H7 (cell line): ENCODE measurements at regions not wholly inside any gene's neighbourhood (a gene's known extent, or its start where the extent isn't known, plus 50 kb on each side); places are given as distances from the start of the nearest gene placed in this dataset.

Experiments used
- DNase-seq: peaks from one replicate; pipeline ENCODE4 v3.0.0; 2012
- H3K27me3 ChIP-seq: 2 replicates; pipeline ENCODE4 v1.6.0; 2011; ENCODE audit warnings: mild to moderate bottlenecking, low read length; ENCODE audit not compliant: control insufficient read depth, insufficient read depth
- H3K36me3 ChIP-seq: replicated peaks from 2 replicates; pipeline ENCODE4 v1.5.1; 2011; ENCODE audit warnings: low read length; ENCODE audit not compliant: control insufficient read depth, insufficient read depth
- H3K4me3 ChIP-seq: 2 replicates; pipeline ENCODE4 v1.5.1; 2011; ENCODE audit warnings: low read depth, mild to moderate bottlenecking, control low read depth, low read length, moderate library complexity; ENCODE audit not compliant: insufficient read depth

DNA sequence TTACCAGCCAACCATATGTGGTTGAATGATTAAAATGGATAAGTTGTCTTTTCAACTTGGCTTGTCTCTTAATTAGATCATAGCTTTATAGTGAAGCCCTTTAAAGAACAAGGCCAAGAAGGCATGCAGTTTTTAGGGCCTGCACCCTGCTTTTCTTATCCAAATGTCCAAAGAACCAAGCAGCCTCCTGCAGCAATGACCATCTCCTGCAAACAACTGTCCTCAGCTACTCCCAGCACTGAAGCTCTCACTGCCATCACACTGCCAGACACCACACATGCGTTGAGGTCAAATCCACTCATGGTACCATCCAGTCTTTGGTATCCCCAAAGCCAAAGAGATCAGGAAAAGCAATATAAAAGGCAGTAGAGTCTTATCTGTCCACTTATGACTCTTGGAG, 210.3 kb downstream of the ACTR3B start:
- H3K4me3 ChIP-seq = no peak overlapping the region

DNA sequence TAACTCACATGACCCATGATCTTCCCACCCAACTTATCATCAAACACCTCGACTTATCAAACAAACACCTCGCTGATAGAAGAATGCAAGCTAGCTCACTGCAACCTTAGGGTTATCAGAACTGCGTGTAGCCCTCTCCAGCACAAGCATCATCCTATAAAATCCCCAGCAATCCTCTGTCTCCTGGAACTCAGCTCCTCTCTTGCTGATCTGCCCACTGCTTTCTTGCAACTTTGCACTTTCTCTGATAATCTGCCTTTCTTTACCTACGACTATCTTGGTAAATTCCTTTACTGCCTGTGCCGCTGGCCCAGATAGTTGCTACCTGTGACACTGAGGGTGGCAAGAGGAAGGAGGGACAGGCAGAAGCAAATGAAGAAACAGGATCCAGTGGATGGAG, 210.9 kb downstream of the ACTR3B start:
- Histone ChIP-seq H3K36me3 (peaks cover 2% of the 10 kb centered on the region; the same call in 1 of the 2 replicates), H3K27me3 (no peaks in the 10 kb centered on the region), H3K4me3 (no peak overlapping the region)
- DNase-seq = no peak

More for the DNA sequence above, 210.3 kb downstream of the ACTR3B start:
- Histone ChIP-seq H3K36me3 (peaks cover 2% of the 10 kb centered on the region; the same call in 1 of the 2 replicates), H3K27me3 (no peaks in the 10 kb centered on the region)
- DNase-seq = no peak

DNA sequence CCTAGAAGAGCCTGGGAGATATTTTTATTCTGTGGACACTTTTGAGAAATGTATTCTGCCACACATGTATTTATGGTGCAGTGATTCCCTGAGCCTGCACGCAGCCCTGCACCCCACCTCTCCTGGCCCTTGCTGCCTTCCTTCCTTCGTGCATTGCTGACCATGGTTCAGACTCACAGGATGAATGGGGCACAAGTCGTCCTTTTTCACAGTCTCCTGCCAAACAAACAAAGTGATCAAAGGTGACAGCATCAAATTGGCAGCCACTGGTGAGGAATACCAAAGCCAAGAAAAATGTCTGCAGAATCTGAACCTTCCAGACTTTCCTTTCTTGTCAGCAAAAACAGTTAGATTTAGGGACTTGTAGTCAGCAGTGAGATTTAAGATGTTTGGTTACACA, 215.0 kb downstream of the ACTR3B start:
- no peak for DNase-seq
- Histone ChIP-seq H3K27me3 (no peaks in the 10 kb centered on the region), H3K36me3 (peaks cover 2% of the 10 kb centered on the region; the same call in 1 of the 2 replicates), H3K4me3 (no peak overlapping the region)

DNA sequence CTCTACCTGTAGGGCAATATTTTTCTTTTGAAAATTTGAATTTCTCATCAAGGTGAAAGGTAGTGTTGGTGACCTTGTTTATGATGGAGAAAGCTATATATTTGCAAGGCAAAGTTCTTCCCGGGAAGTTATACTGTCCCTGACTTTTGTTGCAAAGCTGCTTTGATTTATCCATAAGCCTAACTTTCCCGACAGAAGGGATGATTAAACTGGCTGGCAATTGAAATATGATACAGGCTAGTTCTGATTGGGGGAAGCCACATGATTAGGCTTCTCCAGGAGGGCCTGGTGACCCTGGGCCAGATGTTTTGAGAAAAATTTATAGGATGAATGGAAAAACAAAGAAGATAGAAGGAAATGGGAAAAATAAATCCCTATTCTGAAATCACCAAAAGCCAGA, 215.5 kb downstream of the ACTR3B start:
- Histone ChIP-seq H3K36me3 (no peaks in the 10 kb centered on the region), H3K4me3 (no peak overlapping the region), H3K27me3 (no peaks in the 10 kb centered on the region)
- no peak for DNase-seq

- Histone ChIP-seq H3K4me3 (no peak overlapping the region), H3K36me3 (no peaks in the 10 kb centered on the region), H3K27me3 (no peaks in the 10 kb centered on the region)
- no peak for DNase-seq
Measured at GRCh38 chr7:152979376-152979775, 219.8 kb downstream of the ACTR3B start.

DNA sequence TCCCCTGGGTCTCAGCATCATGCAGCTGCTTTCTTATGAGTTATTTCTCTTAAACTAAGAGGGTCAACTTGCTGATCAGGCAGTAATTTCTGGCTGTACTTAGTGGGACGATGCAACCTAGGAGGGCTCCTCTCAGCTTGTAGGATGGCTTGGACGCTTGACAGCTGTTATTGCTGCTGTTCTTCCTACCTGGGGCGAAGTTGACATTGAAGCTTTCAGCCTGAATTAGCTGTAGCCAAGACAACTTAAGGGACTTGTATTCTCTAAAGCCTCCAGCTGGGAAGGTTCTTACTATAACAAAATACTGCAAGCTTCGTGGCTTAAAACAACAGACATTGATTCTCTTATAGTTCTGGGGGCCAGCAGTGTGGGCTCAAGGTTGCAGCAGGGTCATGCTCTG, 224.9 kb downstream of the ACTR3B start:
- DNase-seq = no peak
- no peak overlapping the region for H3K4me3 ChIP-seq
- H3K27me3 ChIP-seq = no peaks in the 10 kb centered on the region

GRCh38 chr7:152986376-152986775, 226.8 kb downstream of the ACTR3B start:
- no peaks in the 10 kb centered on the region for H3K36me3 ChIP-seq
- H3K4me3 ChIP-seq = no peak overlapping the region
- DNase-seq = no peak
- H3K27me3 ChIP-seq = no peaks in the 10 kb centered on the region

More for the DNA sequence above, 224.9 kb downstream of the ACTR3B start:
- H3K36me3 ChIP-seq = no peaks in the 10 kb centered on the region

GRCh38 chr7:152987656-152988055, 228.1 kb downstream of the ACTR3B start:
- Histone ChIP-seq H3K27me3 (no peaks in the 10 kb centered on the region), H3K4me3 (no peak overlapping the region), H3K36me3 (no peaks in the 10 kb centered on the region)
- DNase-seq = no peak

DNA sequence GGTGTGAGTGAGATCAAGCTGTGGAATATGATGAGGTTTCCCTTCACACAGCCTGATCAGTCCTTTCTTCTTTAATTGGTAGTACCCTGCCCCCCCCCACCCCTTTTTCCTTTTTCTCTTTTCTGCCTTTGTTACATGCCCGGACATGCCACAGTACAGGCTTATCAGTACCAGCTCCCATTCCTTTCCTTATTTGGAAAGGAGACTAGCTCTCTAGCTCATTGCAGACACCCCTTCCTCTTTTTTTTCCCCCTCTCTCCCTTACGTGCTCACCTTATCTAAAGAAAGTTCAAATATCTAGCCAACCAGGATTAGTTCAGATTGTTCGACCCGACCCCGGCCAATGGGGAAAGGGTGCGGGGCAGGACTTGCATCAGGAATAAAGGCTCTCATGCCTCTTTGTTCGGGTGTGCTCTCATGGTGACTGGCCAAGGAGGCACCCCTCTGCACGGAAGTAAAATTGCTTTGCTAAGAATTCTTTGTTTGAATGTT, 230.4 kb downstream of the ACTR3B start:
- Histone ChIP-seq H3K4me3 (no peak overlapping the region), H3K27me3 (no peaks in the 10 kb centered on the region), H3K36me3 (no peaks in the 10 kb centered on the region)
- DNase-seq = no peak

- no peak overlapping the region for H3K4me3 ChIP-seq
- DNase-seq = no peak
- no peaks in the 10 kb centered on the region for H3K27me3 ChIP-seq
- no peaks in the 10 kb centered on the region; the same call in 1 of the 2 replicates for H3K36me3 ChIP-seq
Measured at GRCh38 chr7:152998420-152998819, 238.9 kb downstream of the ACTR3B start.

DNA sequence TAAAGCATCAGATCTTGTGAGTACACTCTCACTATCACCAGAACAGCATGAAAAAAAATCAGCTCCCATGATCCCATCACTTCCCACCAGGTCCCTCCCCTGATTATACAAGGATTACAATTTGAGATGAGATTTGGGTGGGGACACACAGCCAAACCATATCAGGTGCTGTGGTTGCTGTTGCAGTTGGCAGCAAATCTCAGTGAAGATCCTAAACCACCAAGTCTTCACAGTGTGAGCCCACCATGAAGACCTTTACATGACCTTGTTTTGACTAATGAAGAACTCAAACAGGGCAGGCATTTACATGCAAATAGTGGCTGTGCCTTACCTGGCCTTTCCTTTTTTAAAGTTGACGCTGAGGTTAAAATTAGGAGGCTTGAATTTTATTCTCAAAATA, 242.6 kb downstream of the ACTR3B start:
- Histone ChIP-seq H3K27me3 (no peaks in the 10 kb centered on the region), H3K36me3 (no peaks in the 10 kb centered on the region; the same call in 1 of the 2 replicates), H3K4me3 (no peak overlapping the region)
- DNase-seq = peak; percentile 53

- no peak for DNase-seq
- H3K4me3 ChIP-seq = no peak overlapping the region
- no peaks in the 10 kb centered on the region for H3K27me3 ChIP-seq
- no peaks in the 10 kb centered on the region; the same call in 1 of the 2 replicates for H3K36me3 ChIP-seq
Measured at GRCh38 chr7:153002572-153002971, 243.0 kb downstream of the ACTR3B start.

DNA sequence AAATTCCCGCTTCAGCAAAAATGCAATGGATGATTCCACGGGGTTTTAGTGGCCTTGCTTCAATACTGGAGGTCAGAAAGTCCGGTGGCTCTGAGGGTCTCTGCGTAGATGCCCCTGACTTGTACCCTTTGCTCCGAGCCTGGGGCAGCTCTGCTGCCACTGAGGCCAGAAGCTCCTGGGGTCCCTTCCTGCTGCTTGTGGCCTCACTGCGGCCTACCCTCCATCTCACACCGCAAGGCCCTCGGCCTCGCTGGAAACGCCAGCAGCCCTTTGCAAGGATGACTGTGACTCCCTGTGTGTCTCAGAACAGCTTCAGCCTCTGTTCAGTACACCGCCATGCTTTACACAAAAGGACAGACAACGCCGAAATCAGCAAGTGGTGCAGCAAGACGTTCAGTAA, 244.8 kb downstream of the ACTR3B start:
- DNase-seq = no peak
- no peaks in the 10 kb centered on the region; the same call in 1 of the 2 replicates for H3K36me3 ChIP-seq
- H3K27me3 ChIP-seq = no peaks in the 10 kb centered on the region
- no peak overlapping the region for H3K4me3 ChIP-seq

- Histone ChIP-seq H3K36me3 (no peaks in the 10 kb centered on the region; the same call in 1 of the 2 replicates), H3K4me3 (no peak overlapping the region), H3K27me3 (no peaks in the 10 kb centered on the region)
- no peak for DNase-seq
Measured at GRCh38 chr7:153005750-153006435, 246.3 kb downstream of the ACTR3B start.

DNA sequence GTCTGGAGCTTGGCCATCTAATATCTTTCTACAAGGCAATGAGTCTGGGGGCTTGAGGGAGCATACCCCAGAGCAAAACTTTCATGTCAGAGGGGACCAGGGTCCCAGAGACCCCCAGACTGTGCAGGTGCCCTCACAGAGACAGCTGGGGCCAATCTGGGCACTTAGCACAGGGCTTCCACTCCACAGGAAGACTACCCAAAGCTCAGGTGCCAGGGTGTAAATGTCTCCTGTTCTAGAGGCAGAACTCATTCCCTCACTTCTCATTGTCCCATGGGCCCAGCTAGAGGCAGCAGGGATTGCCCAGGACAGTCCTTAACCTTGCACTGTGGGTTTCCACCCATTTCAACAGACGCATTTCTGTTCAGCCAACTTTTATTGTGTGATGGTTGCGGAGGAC, 246.9 kb downstream of the ACTR3B start:
- H3K4me3 ChIP-seq = no peak overlapping the region
- no peak for DNase-seq
- no peaks in the 10 kb centered on the region for H3K27me3 ChIP-seq
- H3K36me3 ChIP-seq = no peaks in the 10 kb centered on the region
